PC-9 (cell line): ENCODE measurements at regions not wholly inside any gene's neighbourhood (a gene's known extent, or its start where the extent isn't known, plus 50 kb on each side); places are given as distances from the start of the nearest gene placed in this dataset.

ENCODE experiments used
- CTCF ChIP-seq: fragments of 200-600 bp; sonication (generic); conservative IDR thresholded peaks from 2 replicates; pipeline ENCODE4 v1.6.1; 2017; ENCODE audit warnings: mixed run types, antibody characterized with exemption, mild to moderate bottlenecking, moderate library complexity
- EZH2 ChIP-seq: fragments of 200-600 bp; sonication (generic); IDR thresholded peaks from 2 replicates; pipeline ENCODE4 v1.8.0; 2017; ENCODE audit warnings: antibody characterized with exemption, low read depth

DNA sequence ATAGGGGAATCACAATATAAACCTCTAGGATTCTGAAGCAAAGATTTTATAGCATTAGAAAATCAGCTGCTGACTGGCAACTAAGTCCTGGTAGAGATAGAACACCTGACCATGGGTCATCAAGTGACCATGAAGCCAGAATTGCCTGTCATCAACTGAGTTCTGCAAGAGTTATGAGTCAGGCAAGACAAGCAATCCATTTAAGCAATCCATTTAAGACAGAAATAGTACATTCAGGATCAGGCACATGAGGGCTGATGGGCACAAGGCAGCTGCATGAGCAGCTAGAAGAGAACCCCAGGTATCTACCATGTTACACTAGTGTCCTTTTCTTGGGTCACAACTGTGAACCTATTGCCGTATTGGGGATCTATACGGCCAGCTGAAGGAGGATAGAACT lies 98.9 kb downstream of the SPRY1 start:
- TF ChIP-seq CTCF (no peak), EZH2 (no peak)
